ENCODE measurements at regions not wholly inside any gene's neighbourhood (a gene's known extent, or its start where the extent isn't known, plus 50 kb on each side); places are given as distances from the start of the nearest gene placed in this dataset.

DNA sequence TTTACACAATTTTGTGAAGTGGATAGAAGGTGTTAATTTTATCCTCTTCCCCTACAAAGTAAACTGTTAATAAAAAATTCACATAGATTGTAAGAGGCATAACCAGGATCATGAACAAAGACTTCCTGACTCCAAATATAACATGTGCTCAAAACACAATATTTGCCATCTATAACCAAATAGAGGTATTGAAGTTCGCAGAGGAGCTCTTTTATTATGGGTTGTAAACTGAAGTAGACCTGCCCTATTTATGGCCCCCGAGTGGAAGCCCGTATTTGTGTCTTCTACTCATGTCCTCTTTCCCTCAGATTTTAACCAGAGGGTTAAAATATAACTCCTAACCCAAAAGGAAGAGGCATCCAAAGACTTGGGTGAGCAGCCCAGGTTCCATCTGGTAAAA is 285.6 kb upstream of the COL8A1 start:
- TF ChIP-seq, protein P1, sequence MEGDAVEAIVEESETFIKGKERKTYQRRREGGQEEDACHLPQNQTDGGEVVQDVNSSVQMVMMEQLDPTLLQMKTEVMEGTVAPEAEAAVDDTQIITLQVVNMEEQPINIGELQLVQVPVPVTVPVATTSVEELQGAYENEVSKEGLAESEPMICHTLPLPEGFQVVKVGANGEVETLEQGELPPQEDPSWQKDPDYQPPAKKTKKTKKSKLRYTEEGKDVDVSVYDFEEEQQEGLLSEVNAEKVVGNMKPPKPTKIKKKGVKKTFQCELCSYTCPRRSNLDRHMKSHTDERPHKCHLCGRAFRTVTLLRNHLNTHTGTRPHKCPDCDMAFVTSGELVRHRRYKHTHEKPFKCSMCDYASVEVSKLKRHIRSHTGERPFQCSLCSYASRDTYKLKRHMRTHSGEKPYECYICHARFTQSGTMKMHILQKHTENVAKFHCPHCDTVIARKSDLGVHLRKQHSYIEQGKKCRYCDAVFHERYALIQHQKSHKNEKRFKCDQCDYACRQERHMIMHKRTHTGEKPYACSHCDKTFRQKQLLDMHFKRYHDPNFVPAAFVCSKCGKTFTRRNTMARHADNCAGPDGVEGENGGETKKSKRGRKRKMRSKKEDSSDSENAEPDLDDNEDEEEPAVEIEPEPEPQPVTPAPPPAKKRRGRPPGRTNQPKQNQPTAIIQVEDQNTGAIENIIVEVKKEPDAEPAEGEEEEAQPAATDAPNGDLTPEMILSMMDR (conservative IDR thresholded peaks at IDR 0.05; ENCODE audit: low read length), result no peak
- TF ChIP-seq EZH2phosphoT487 (IDR thresholded peaks at IDR 0.05; ENCODE audit: borderline replicate concordance, low read depth, low read length), result no peak
